ENCODE measurements at regions not wholly inside any gene's neighbourhood (a gene's known extent, or its start where the extent isn't known, plus 50 kb on each side); places are given as distances from the start of the nearest gene placed in this dataset.
A peak's percentile ranks its signal among the peaks of the same experiment; 100 is the strongest.

DNA sequence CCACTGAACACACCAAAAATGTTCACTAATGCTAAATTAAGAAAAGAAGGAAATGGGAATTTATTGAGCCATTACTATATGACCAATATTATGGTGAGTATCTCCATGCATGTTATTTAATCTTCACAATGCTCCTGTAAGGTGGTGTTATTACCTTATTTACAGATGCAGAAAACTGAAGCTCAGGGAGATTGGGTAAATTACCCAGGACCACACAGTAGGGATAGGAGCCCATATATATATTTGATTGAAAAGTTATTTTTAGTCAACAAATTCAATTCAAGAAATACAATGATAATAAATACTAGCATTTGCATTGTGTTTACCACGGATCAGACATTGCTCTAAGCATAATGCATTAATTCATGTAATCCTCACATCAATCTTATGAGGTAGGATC, 202.2 kb upstream of the FBXO11 start:
- DNase-seq: no peak

DNA sequence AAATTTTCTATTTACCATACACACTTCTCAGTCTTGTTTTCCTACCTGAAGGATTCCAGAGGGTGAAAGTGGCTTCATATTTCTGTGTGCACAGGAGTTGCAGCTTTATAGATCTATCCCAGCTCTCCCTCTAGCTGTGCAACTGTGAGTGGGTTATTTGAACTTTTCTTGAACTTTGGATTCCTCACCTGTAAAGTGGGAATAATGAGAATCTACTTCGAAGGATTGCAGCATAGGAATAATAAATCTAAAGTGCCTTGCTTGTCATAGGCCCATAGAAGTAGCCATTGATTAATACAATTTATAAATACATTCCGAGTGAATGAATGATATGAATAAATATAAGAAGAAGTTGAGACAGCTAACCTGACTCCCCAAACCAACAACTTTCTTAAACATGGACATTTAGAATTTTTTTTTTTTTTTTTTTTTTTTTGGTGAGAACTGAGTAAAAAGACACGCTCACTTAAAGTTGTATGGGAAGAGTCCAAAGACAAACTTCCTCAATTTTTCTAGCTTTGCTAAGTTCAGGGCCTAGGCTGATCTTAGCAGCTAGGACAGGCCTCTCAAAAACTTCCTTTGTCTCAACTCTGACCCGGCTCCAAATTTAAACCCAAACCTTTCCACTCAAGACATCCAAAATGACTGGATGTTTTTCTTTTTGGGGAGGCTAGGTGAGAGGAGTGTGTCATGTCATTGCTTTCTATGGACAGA, 203.3 kb upstream of the FBXO11 start:
- no peak for DNase-seq

DNA sequence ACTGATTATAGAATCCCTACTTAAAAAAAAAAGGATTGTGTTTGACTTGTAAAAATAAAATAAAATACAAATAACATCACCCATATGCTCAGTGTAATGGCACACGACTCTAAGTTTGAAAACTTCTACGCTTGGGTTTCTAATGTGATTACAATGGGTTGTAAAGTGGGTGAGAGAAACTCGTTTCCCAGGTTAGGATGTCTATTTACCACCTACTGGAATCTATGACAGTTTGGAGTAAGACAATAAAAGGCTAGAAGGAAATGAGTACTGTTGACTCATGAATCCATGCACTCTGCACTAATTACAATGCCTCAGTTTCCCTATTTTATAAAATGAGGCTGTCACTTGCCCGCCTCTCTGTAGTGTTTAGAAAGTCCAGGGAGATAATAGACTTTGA, 204.0 kb upstream of the FOXN2 start:
- no peak for DNase-seq

DNA sequence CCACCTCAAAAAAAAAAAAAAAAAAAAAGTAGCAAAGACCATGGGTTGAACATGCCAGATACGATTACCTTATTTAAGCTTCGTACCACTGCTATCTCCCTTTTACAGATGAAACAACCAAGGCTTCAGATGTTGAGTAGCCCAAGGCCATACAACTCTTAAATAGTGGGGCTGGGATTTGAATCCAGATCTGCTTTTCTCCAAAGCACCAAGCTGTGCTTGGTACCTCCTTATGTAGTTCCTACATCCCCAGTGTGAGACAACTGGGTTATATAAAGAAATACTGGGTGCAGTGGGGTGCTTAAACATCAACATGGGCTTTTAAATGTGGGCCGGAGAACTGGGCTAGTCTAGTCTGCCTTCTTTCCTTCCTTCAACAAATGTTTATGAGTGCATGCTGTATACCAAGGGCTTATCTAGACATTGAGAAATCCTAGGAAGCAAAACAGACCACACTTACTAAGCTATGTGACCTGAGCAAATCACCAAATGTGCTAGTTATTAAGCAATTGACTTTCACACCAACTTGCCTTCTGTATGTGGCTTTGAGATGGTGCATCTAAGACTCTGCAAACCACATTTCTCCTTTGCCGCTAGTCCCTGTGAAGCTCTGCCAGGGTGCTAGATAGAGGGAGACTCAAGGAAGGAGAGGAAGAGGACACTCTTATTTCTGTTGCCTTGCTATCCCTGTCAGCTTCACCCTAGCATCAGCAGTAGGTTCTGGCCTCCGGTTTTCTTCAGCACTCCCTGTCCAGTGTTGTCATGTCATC, 201.4 kb upstream of the FOXN2 start:
- DNase-seq: no peak

DNA sequence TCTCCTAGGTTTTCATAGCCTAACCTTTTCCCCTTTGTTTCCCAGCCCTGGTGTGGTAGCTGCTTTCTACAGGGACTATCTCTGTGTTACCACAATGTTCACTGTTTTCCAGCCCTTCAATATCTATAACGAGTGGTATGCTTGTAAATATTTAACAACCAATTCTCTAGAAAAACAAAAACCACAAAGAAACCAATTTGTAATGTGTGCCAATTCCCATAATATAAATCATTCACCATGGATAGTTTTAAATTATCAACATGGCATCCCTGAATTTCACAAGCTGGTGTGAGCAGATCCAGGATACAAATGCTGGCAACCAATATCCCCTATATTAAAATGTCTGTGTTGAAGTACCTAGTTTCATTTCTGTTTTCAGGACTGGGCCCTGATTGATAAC, 200.7 kb upstream of the FOXN2 start:
- DNase-seq: no peak

DNA sequence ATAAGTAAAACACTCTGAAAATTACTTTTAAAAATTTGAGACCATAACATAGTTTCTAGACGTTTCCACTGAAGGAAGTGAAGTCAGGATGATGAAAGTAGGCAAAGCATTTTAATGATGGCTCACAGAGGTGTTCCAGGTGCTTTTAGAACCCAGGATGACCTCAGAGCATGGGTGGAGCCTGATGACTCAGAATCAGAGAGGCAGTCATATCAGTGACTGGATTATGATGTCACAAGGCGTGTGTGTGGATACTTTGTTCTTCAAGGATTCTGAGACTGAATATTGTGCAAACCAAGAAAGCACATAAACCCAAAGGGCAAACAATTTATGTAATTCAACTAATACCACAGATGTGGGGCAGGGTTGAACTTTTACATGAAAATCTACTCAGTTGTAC, 200.2 kb upstream of the FOXN2 start:
- peak; percentile 82 for DNase-seq

DNA sequence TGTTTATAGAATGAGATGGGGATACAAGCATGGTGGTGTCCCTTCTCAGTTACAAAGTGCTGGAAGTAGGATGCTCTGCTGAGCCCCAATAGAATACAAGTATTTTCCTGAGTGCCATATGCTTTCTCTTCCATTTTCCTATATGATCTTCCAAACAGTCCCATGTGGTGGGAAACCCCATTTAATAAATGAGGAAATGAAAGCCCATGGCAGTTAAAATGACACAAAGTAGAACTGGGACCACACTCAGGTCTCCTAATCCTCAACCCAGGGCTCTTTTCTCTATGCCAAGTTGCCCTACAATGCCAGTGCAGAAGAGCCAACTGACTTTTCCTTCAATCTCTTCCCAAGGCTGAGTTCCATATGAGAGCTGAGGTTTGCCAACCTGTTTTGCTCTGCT, 198.0 kb upstream of the FOXN2 start:
- no peak for DNase-seq

DNA sequence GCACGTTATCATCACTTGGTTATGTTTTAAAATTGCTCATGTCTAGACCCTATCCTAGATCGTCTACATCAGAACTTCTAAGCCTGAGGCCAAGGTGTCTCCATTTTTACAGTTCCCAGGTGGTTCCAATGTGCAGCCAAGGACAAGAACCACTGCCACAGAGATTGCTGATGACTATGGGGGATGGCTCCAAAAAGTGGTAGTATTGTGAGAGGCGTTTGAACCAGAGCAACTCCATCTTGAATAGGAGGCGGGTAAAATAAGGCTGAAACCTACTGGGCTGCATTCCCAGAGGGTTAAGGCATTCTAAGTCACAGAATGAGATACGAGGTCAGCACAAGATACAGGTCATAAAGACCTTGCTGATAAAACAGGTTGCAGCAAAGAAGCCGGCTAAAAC, 195.6 kb upstream of the FOXN2 start:
- no peak for DNase-seq

DNA sequence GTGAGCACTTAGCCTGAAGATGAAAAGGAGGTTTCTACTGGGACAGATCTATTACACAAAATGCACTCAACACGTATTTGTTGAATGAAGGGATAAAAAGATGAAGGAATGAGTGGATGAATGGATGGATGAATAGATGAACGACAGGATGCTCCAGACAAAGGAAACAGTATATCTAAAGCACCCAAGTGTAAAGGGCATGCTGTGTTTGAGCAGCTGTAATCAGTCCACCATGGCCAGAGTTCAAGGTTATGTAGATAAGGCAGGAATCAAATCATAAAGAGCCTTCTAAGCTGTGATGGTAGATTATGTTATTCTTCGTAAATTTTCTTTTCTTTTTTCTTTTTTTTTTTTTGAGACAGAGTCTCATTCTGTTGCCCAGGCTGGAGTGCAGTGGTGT, 194.4 kb upstream of the FOXN2 start:
- no peak for DNase-seq

DNA sequence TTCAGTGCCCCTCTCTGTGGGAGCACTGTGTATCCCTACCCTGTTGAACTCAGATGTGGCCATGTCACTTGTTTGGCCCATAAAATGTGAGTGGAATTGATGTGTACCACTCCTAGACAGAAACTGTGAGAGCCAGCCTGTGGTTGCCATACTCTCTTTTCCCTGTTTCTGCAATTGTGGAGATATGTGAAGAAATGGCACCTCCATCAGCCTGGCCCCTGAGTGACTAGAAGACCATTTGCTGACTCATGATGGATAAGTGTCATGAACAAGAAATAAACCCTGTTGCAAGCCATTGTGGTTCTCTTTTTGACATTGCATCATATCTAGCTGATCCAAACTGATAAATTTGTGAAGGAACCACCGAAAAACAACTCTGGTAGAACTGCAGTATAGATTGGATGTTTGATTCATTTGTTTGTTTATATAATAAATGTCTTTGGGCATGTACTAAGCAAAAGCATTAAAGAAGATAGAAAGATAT, 193.7 kb upstream of the FOXN2 start:
- DNase-seq: no peak

DNA sequence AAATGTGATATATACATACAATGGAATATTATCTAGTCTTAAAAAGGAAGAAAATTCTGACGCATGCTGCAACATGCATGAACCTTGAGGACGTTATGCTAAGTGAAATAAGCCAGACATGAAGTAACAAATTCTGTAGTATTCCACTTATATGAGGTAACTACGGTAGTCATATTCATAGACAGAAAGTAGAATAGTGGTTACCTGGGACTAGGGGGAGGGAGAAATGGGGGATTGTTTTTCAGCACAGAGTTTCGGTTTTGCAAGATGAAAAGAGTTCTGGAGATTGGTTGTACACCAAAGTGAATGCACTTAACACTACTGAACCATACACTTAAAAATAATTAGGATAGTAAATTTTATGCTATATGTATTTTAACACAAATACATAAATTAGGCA, 192.3 kb upstream of the FOXN2 start:
- no peak for DNase-seq

DNA sequence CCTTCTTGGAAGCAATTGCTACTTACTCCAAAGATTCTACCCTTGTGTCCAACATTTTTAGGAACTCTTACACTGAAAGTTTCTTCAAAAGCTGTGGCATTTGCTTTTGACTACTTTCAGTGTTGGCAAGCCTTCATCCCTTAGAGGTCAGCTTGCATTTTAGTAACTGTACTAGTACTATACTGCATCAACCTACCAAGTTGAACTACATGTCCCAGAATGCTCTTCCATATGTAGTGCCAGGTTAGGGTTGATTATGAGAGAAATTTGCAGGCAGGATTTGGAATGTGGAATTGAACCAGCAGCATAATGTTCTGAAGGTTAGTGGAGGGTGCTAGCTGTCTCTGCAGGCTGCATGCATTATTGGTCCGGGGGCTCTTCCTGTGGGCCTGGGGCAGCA, 189.9 kb upstream of the FOXN2 start:
- no peak for DNase-seq

DNA sequence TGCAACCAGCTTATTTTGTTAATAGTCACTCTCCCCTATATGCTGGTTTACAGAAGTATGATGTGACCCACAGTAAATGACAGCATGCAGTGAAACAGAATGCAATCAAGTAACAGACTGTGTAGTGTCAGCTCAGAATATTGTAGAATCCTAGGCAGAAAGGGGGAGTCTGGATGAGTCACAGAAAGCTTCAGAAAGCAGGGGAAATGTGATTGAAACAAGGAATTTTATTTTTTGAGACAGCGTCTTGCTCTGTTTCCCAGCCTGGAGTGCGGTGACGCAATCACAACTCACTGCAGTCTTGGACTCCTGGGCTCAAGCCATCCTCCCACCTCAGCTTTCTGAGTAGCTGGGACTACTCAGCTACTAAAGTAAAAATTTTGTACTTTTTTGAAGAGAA, 188.3 kb upstream of the FOXN2 start:
- no peak for DNase-seq

DNA sequence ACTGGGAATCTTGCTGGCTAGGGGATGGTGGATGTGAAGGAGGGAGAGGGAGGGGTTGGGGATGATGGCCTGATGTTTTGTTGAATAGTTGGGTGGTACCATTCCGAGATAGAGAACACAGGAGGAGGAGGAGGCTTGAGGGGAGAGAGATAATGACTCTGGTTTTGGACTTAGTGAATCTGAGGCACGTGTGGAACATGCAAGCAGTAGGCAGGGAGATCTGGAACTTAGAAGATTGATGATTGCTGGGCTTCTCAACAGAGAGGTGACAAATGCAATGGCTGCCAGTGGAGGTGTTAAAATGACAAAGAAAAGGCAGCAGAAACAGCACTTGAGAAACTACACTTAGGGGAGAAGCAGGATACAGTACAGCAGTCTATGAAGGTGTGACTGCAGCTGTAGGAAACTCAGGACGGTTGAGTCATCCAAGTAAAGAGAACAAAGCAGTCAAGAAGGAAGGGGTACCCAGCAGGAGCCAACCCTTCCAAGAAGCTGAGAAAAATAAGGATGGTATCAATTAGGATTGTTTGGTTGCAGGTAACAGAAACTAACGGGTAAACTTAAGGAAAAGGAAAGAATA, 186.8 kb upstream of the FOXN2 start:
- DNase-seq: no peak

DNA sequence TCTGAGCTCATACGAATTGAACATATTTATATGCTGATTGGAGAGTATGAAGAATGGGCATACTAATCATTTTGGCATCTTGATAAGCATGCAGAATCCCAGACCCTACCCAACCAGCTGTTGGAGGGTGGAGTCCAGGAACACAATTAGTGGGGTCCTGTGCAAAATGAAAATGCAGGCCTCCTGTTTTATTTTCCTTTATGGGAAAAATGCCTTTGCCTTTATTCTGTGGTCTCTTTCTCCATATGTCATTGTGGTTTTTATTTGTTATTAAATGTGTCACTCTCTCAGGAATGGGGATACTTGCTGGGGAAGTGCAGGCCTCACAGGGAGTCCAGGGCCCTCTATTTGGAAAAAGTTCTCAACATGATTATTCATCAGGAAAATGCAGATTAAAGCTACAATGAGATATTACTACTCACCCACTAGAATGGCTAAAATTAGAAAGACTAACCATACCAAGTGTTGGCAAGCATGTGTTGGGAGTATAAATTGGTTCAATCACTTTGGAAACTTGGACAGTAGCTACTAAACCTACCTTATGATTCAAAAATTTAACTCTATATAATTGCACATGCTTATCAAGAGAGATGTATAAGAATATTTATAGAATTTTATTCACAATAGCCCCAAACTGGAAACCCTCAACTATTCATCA, 185.1 kb upstream of the FOXN2 start:
- DNase-seq: no peak

DNA sequence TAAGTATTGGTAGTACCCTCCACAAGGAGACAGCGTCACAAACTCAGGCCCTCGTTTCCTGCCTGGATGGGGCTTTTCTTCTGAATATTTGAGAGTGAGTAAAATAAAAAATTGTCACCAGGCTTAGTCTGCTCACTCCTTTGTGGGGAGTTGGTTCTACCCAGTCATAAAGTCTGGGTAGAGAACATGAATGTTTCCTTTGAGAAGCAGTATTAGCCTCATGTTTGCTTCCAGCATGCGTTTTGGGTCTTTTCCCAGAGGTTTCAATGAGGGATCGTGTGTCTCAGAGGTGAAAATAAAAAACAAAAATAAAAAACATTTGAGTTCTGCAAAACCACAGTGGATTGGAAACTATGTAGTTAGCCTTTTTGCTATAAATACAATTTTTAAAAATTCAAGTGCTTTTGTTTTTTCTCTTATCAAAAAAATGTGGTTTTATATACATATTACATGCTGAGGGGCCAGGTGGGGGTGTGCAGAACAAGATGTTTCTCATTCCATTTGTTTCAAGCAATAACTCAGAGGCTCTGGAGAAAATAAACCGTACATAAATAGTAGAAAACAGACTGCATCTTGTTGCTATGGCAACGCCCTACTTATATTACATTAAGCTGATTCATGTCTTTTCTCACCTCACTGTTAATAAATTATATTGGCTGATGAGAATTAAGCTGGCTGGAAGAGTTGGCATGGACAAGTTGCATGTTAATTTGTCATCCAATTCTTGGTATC, 182.8 kb upstream of the FOXN2 start:
- DNase-seq: no peak

DNA sequence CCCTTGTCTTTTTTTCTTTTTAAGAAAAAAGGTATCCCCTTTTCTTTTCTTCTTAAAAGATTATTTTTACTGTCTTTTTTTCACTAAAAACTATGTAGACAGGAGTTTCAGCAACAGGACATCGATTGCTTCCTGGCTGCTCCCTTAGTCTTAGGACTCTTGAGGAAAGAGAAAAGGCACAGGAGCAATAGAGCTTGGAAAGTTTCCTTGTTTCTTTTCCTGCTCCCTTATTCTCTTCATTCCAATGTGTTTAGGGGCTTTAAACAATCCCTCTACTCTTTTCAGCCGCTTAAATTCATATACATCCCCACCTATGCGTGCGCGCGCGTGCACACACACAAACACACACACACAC, 182.2 kb upstream of the FOXN2 start:
- no peak for DNase-seq

DNA sequence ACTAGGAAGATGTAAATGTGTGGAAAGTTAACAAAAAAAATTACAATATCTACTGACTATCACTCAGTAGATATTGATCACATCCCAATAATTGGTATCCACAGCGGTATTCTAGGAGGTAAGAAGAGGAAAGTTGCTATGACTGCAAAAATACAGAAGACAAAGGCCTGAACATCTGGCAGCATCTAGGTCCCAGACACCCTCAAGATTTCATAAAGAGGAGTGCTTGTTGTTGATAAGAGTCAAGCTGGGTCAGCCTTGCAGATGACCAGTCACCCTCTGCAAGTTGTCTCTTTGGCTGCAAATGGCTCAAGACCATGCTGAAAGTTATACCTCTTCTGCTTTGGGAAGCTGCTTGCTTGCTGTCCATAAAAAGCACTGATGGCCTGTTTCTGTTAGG, 179.8 kb upstream of the FOXN2 start:
- no peak for DNase-seq

DNA sequence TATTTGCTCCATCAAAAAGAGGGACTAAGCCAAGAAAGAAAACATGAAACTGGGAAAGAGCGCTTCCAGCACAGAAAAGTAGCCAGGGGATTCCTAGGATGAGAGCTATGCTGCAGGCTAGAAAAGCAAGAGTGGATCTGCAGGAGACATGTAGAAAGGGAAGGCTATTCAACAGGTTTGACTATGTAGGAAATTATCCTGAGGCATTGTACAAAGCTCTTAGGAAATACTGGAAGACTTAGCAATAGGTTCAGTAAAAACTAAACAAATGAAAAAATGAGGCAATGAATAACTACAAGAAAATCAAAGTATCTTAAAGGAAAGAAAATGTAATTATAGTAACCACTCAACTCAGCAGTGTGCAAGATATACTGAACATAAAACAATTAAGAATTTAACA, 178.7 kb upstream of the FOXN2 start:
- no peak for DNase-seq

DNA sequence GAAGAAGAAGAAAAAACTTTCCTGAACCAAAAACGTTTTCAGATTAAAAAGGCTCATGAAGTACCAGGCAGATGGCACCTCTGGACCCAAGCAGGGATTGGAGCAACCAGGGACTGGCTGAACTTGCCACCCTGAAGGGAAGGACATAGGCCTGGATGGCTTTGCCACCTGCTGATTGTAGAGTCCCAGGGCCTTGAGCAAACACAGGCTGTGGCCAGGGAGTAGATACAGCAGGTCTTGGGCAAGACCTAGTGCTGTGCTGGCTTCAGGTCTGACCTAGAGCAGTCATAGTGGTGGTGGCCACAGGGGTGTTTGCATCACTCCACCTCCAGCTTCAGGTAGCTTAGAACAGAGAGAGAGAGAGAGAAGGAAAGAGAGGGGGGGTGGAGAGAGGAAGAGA, 176.7 kb upstream of the FOXN2 start:
- DNase-seq: no peak

DNA sequence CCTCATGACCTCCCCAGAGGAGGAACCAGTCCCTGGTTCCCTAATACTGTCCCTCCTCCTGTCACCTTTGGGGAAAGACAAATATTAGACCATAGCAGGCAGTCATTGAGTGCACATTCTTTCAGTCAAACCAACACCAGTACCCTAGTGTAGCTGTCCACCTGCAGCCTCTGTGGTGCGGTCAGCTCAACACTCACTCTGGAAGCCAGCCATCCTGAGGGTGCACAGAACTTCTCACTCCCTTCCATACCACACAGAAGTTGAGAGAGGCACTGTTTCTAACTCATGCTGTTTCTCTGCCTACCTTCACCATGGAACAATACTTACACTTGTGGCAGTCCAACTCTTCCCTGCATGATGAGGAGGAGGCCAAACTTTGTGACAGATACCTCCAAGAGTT, 175.6 kb upstream of the FOXN2 start:
- DNase-seq: no peak

DNA sequence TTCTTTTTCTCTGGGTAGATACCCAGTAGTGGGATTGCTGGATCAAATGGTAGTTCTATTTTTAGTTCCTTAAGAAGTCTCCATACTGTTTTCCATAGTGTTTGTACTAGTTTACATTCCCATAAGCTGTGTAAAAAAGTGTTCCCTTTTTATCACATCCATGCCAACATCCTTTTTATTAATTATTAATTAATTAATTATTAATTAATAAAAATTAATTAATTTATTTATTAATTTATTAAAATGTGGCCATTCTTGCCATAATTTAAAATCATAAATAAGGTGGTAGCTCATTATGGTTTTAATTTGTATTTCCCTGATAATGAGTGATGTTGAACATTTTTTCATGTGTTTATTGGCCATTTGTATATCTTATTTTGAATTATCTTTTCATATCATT, 173.9 kb upstream of the FOXN2 start:
- DNase-seq: no peak

DNA sequence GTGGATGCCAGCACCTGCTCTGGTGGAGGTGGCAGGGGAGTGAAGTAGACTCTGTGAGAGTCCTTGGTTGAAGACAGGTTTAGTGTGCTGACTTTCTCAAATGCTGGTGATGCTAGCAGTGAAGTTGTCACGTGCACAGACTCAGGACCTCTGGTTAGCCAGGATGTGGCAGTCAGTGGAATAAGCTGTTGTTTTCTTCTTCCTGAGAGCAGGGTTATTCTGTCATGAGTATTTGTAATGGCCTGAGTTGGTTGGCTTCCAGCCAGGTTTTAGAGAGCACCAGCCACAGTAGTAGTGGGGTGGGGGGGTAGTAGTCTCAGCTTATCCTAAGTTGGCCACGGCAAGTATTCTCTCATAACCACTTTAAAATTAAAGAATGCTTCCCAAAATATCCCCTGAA, 169.7 kb upstream of the FOXN2 start:
- no peak for DNase-seq

All from activated effector memory CD4-positive, alpha-beta T cell treated with anti-CD3 and anti-CD28 coated beads, Interleukin-2, amount 50 U/mL, for 16 hours (primary cell).